GM12878 (cell line): ENCODE measurements at regions not wholly inside any gene's neighbourhood (a gene's known extent, or its start where the extent isn't known, plus 50 kb on each side); places are given as distances from the start of the nearest gene placed in this dataset.

Source experiments
- ATAC-seq: fragments of 200-7000 bp; cut with Tn5 transposase; 3 replicates; pipeline ENCODE4 v1.9.1; 2020; ENCODE audit warnings: mild to moderate bottlenecking, moderate library complexity
- BruUV-seq: library from RNA; stranded (reverse); fragments of 400-500 nt; replicated peaks from 2 replicates; lab custom pipeline; 2021; lab: Mats Ljungman, UMichigan
- CTCF ChIA-PET: fragments of 300-600 bp; sonication (Branson Sonifier 250); formaldehyde crosslinking; extraction: SDS; loops from one replicate; lab custom pipeline; 2021; ENCODE audit warnings: inconsistent platforms; lab: Yijun Ruan, JAX
- POLR2A ChIA-PET: fragments of 350-600 bp; formaldehyde crosslinking; extraction: SDS; loops from one replicate; lab custom pipeline; 2021; ENCODE audit warnings: inconsistent platforms; lab: Charles Lee
- RAD21 ChIA-PET: fragments of 300-600 bp; sonication (Branson Sonifier 250); formaldehyde crosslinking; loops from one replicate; lab custom pipeline; 2023; ENCODE audit warnings: antibody characterized with exemption; ENCODE audit not compliant: unreplicated experiment; lab: Charles Lee
- SMC1A ChIA-PET: fragments of 300-600 bp; sonication (Branson Sonifier 250); formaldehyde crosslinking; loops from one replicate; lab custom pipeline; 2023; ENCODE audit not compliant: unreplicated experiment, uncharacterized antibody; lab: Charles Lee
- DNase-seq: peaks from one replicate; pipeline ENCODE4 v3.0.0-alpha.2; 2011; ENCODE audit warnings: low read depth, low spot score
- FAIRE-seq: peaks from 3 replicates; lab custom pipeline; 2011; peaks lifted over from hg19 to GRCh38; lab: Jason Lieb, UNC
- H2AFZ ChIP-seq: 2 replicates; pipeline ENCODE4 v1.6.0; 2011; ENCODE audit warnings: low read depth, low read length, control low read depth; ENCODE audit not compliant: control insufficient read depth
- H3K27ac ChIP-seq: 2 replicates; pipeline ENCODE4 v1.5.1; 2011; ENCODE audit warnings: control low read depth; ENCODE audit not compliant: control insufficient read depth, insufficient read depth
- H3K27me3 ChIP-seq, 2 experiments: replicated peaks in 1 of 2; 2 replicates each; pipeline versions ENCODE4 v1.6.0 to v1.6.1; 2011; ENCODE audit warnings: low read length in 1 of 2; ENCODE audit not compliant: control insufficient read depth in 2 of 2, insufficient read depth in 2 of 2
- H3K36me3 ChIP-seq, 2 experiments: 2 replicates each; pipeline ENCODE4 v1.5.1; 2011; ENCODE audit warnings: low read length in 1 of 2; ENCODE audit not compliant: control insufficient read depth in 2 of 2, insufficient read depth in 2 of 2
- H3K4me1 ChIP-seq: 2 replicates; pipeline ENCODE4 v1.6.1; 2011; ENCODE audit warnings: mild to moderate bottlenecking, low read length, moderate library complexity, mixed read lengths; ENCODE audit not compliant: control insufficient read depth, insufficient read depth
- H3K4me2 ChIP-seq: 2 replicates; pipeline ENCODE4 v1.6.0; 2011; ENCODE audit warnings: control low read depth; ENCODE audit not compliant: control insufficient read depth, insufficient read depth
- H3K4me3 ChIP-seq: fragments of 200-600 bp; sonication (generic); 2 replicates; pipeline ENCODE4 v1.5.1; 2016
- H3K79me2 ChIP-seq: 2 replicates; pipeline ENCODE4 v1.6.0; 2011; ENCODE audit warnings: low read length; ENCODE audit not compliant: control insufficient read depth, insufficient read depth
- H3K9ac ChIP-seq: 2 replicates; pipeline ENCODE4 v1.8.0; 2011; ENCODE audit warnings: low read length, control low read depth, mixed read lengths; ENCODE audit not compliant: control insufficient read depth, insufficient read depth
- H3K9me3 ChIP-seq: replicated peaks from 3 replicates; pipeline ENCODE4 v1.5.1; 2011; ENCODE audit warnings: mild to moderate bottlenecking, low read length; ENCODE audit not compliant: control insufficient read depth, insufficient read depth
- H4K20me1 ChIP-seq: 2 replicates; pipeline ENCODE4 v1.6.0; 2011; ENCODE audit not compliant: control insufficient read depth, insufficient read depth
- FOXK2 ChIP-seq: fragments of 450-650 bp; IDR thresholded peaks from 2 replicates; pipeline ENCODE4 v1.6.1; 2017; ENCODE audit warnings: mild to moderate bottlenecking, moderate library complexity
- GABPA ChIP-seq: IDR thresholded peaks from 2 replicates; pipeline ENCODE4 v1.6.1; 2014; ENCODE audit warnings: antibody characterized with exemption, low read depth, mild to moderate bottlenecking, inconsistent platforms
- HDAC2 ChIP-seq: fragments of 200-600 bp; sonication (generic); IDR thresholded peaks from 2 replicates; pipeline ENCODE4 v1.6.1; 2017
- KDM1A ChIP-seq: fragments of 200-600 bp; sonication (generic); IDR thresholded peaks from 2 replicates; pipeline ENCODE4 v1.6.1; 2016; ENCODE audit warnings: borderline replicate concordance
- MEF2A ChIP-seq: IDR thresholded peaks from 2 replicates; pipeline ENCODE4 v1.6.1; 2011; ENCODE audit warnings: low read depth, mild to moderate bottlenecking, low read length, moderate library complexity; ENCODE audit not compliant: insufficient read depth
- PAX5 ChIP-seq: IDR thresholded peaks from 2 replicates; pipeline ENCODE4 v1.6.1; 2011; ENCODE audit warnings: low read depth, low read length, borderline replicate concordance
- SIN3A ChIP-seq: IDR thresholded peaks from 2 replicates; pipeline ENCODE4 v1.6.1; 2012; ENCODE audit warnings: low read depth, low read length, improper control_type of control experiment
- WGBS: methylation state at CpG from one replicate; pipeline ENCODE4 v1.1.6; 2016; ENCODE audit warnings: low lambda C conversion rate; ENCODE audit not compliant: insufficient replicate concordance, insufficient coverage; ENCODE audit errors: missing lambda C conversion rate; 5-methylcytosine and 5-hydroxymethylcytosine counted together
- in situ Hi-C: fragments of 300-500 bp; cut with MboI; formaldehyde crosslinking; loops from 9 replicates; pipeline ENCODE4 v1.14.3; 2018; ENCODE audit warnings: mixed read lengths
- intact Hi-C: fragments of 100-400 bp; cut with micrococcal nuclease; formaldehyde crosslinking; loops from one replicate; pipeline ENCODE4 v1.14.2; 2022; ENCODE audit not compliant: unreplicated experiment
- TF ChIP-seq, protein P1 (sequence below): IDR thresholded peaks from 2 replicates; pipeline ENCODE4 v1.6.1; 2012; ENCODE audit warnings: improper control_type of control experiment, low read depth, low read length; ENCODE audit not compliant: insufficient replicate concordance
- TF ChIP-seq, protein P2 (sequence below): fragments of 450-650 bp; formaldehyde crosslinking; IDR thresholded peaks from 2 replicates; pipeline ENCODE4 v1.5.0; 2022; ENCODE audit warnings: mild to moderate bottlenecking, missing genetic modification characterization
- TF ChIP-seq, protein P3 (sequence below): fragments of 450-650 bp; IDR thresholded peaks from 2 replicates; pipeline ENCODE4 v1.6.1; 2017; ENCODE audit warnings: mild to moderate bottlenecking, low read depth, inconsistent platforms; ENCODE audit not compliant: poor library complexity, severe bottlenecking
- TF ChIP-seq, protein P4 (sequence below): IDR thresholded peaks from 2 replicates; pipeline ENCODE4 v1.6.1; 2011; ENCODE audit warnings: mild to moderate bottlenecking, low read depth, low read length, moderate library complexity; ENCODE audit not compliant: insufficient replicate concordance

DNA sequence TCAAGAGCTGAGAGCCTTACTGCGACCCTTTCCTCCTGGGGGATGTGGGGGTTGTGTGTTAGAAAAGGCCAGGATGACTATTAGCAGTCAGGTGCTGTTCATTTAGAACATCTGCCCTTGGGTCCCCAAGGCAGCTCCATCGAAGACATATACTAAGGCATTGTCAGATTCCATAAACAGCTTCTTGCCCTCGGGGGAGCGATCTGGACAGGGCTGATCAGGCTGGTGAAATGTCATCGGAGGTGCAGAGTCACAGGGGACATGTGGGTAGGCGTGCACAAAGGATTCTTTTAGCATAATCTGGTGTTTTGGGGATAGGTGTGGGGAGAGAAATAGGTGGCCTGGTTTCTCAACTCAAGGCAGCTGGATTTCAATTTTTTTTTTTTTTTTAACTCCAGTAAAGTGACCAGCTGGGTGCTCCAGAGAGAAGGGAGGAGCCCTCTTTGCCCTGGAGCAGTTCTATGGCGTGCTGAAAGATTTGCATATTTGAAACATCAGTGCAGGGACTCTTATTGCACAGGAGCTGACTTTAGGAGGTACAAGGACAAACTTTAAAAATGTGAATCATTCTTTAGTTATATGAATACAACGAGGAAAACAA, 160.1 kb downstream of the SUDS3 start (continued):
- TF ChIP-seq, protein P1, sequence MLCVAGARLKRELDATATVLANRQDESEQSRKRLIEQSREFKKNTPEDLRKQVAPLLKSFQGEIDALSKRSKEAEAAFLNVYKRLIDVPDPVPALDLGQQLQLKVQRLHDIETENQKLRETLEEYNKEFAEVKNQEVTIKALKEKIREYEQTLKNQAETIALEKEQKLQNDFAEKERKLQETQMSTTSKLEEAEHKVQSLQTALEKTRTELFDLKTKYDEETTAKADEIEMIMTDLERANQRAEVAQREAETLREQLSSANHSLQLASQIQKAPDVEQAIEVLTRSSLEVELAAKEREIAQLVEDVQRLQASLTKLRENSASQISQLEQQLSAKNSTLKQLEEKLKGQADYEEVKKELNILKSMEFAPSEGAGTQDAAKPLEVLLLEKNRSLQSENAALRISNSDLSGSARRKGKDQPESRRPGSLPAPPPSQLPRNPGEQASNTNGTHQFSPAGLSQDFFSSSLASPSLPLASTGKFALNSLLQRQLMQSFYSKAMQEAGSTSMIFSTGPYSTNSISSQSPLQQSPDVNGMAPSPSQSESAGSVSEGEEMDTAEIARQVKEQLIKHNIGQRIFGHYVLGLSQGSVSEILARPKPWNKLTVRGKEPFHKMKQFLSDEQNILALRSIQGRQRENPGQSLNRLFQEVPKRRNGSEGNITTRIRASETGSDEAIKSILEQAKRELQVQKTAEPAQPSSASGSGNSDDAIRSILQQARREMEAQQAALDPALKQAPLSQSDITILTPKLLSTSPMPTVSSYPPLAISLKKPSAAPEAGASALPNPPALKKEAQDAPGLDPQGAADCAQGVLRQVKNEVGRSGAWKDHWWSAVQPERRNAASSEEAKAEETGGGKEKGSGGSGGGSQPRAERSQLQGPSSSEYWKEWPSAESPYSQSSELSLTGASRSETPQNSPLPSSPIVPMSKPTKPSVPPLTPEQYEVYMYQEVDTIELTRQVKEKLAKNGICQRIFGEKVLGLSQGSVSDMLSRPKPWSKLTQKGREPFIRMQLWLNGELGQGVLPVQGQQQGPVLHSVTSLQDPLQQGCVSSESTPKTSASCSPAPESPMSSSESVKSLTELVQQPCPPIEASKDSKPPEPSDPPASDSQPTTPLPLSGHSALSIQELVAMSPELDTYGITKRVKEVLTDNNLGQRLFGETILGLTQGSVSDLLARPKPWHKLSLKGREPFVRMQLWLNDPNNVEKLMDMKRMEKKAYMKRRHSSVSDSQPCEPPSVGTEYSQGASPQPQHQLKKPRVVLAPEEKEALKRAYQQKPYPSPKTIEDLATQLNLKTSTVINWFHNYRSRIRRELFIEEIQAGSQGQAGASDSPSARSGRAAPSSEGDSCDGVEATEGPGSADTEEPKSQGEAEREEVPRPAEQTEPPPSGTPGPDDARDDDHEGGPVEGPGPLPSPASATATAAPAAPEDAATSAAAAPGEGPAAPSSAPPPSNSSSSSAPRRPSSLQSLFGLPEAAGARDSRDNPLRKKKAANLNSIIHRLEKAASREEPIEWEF, result no peak
- no peak for TF ChIP-seq GABPA
- no peak for TF ChIP-seq MEF2A
- no peak for TF ChIP-seq FOXK2
- TF ChIP-seq KDM1A, result no peak
- TF ChIP-seq HDAC2, result no peak
- TF ChIP-seq SIN3A, result no peak

DNA sequence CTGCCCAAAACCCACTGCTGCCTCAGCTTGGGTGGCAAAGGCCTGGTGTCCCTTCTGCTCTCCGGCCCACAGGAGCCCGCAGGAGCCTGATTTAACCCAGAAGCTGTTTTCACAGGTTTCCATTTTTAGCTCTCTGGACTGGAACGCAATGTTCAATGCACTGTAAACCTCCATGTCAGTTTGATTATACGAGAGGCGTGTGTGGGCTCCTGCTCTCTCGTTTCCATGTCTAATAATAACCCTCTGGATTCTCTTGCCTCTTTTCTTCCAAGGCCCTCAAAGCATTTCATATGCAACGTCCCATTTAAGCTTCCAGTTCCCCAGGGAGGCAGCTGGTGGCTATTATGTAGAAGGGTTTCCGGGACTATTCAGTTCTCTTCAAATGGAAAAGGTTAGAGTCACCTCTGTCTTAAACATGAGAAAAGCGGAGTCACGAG, 161.1 kb downstream of the SUDS3 start:
- no peaks in the 10 kb centered on the region for H3K9me3 ChIP-seq
- 34% methylated on average over 10 of the region's 10 CpGs for WGBS
- ATAC-seq (no peak), DNase-seq (no peak), FAIRE-seq (no peak)
- no TSS peak for BruUV-seq
- intact Hi-C loops, result no loop called here
- no peaks in the 10 kb centered on the region for H3K27me3 ChIP-seq
- no peaks in the 10 kb centered on the region for H3K36me3 ChIP-seq
- H3K27ac ChIP-seq, result no peak overlapping the region
- ChIA-PET RAD21 (no interaction called here), CTCF (no interaction called here), SMC1A (interaction anchor here (0.8 kb wide), 1 partner anchor 9 kb away, joined by 3 read pairs; no protein-coding TSS in a partner anchor), POLR2A (no interaction called here)
- no peaks in the 10 kb centered on the region for H4K20me1 ChIP-seq
- no peaks in the 10 kb centered on the region for H3K4me1 ChIP-seq
- no peak overlapping the region for H2AFZ ChIP-seq
- H3K4me2 ChIP-seq, result no peak overlapping the region
- H3K4me3 ChIP-seq, result no peak overlapping the region
- no peak overlapping the region for H3K9ac ChIP-seq
- H3K79me2 ChIP-seq, result no peaks in the 10 kb centered on the region
- in situ Hi-C loops, result no loop called here
- TF ChIP-seq, protein P2, sequence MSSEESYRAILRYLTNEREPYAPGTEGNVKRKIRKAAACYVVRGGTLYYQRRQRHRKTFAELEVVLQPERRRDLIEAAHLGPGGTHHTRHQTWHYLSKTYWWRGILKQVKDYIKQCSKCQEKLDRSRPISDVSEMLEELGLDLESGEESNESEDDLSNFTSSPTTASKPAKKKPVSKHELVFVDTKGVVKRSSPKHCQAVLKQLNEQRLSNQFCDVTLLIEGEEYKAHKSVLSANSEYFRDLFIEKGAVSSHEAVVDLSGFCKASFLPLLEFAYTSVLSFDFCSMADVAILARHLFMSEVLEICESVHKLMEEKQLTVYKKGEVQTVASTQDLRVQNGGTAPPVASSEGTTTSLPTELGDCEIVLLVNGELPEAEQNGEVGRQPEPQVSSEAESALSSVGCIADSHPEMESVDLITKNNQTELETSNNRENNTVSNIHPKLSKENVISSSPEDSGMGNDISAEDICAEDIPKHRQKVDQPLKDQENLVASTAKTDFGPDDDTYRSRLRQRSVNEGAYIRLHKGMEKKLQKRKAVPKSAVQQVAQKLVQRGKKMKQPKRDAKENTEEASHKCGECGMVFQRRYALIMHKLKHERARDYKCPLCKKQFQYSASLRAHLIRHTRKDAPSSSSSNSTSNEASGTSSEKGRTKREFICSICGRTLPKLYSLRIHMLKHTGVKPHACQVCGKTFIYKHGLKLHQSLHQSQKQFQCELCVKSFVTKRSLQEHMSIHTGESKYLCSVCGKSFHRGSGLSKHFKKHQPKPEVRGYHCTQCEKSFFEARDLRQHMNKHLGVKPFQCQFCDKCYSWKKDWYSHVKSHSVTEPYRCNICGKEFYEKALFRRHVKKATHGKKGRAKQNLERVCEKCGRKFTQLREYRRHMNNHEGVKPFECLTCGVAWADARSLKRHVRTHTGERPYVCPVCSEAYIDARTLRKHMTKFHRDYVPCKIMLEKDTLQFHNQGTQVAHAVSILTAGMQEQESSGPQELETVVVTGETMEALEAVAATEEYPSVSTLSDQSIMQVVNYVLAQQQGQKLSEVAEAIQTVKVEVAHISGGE (CRISPR knock-in tag), result no peak
- TF ChIP-seq, protein P3, sequence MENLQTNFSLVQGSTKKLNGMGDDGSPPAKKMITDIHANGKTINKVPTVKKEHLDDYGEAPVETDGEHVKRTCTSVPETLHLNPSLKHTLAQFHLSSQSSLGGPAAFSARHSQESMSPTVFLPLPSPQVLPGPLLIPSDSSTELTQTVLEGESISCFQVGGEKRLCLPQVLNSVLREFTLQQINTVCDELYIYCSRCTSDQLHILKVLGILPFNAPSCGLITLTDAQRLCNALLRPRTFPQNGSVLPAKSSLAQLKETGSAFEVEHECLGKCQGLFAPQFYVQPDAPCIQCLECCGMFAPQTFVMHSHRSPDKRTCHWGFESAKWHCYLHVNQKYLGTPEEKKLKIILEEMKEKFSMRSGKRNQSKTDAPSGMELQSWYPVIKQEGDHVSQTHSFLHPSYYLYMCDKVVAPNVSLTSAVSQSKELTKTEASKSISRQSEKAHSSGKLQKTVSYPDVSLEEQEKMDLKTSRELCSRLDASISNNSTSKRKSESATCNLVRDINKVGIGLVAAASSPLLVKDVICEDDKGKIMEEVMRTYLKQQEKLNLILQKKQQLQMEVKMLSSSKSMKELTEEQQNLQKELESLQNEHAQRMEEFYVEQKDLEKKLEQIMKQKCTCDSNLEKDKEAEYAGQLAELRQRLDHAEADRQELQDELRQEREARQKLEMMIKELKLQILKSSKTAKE, result no peak
- TF ChIP-seq, protein P4, sequence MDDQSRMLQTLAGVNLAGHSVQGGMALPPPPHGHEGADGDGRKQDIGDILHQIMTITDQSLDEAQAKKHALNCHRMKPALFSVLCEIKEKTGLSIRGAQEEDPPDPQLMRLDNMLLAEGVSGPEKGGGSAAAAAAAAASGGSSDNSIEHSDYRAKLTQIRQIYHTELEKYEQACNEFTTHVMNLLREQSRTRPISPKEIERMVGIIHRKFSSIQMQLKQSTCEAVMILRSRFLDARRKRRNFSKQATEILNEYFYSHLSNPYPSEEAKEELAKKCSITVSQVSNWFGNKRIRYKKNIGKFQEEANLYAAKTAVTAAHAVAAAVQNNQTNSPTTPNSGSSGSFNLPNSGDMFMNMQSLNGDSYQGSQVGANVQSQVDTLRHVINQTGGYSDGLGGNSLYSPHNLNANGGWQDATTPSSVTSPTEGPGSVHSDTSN, result no peak
- TF ChIP-seq PAX5, result no peak
